Neural cell (in vitro differentiated cells): ENCODE measurements at regions not wholly inside any gene's neighbourhood (a gene's known extent, or its start where the extent isn't known, plus 50 kb on each side); places are given as distances from the start of the nearest gene placed in this dataset.

Experiments used
- H2AFZ ChIP-seq: fragments of 200-600, 300-800 bp; sonication (generic), shearing (Covaris generic); 2 replicates; pipeline ENCODE4 v1.6.0; 2014; ENCODE audit warnings: low read depth, mild to moderate bottlenecking, antibody characterized with exemption, low read length, moderate library complexity
- H3F3A ChIP-seq: fragments of 200-600 bp; shearing (Covaris generic); 2 replicates; pipeline ENCODE4 v1.6.1; 2016; ENCODE audit warnings: mild to moderate bottlenecking, moderate library complexity, mixed read lengths, antibody characterized with exemption, low read length; ENCODE audit not compliant: insufficient read depth, poor library complexity, severe bottlenecking
- H3K27ac ChIP-seq: fragments of 200-600, 300-800 bp; sonication (generic), shearing (Covaris generic); 2 replicates; pipeline ENCODE4 v1.5.1; 2014; ENCODE audit warnings: mild to moderate bottlenecking, low read length, moderate library complexity
- H3K27me3 ChIP-seq: fragments of 300-800, 200-600 bp; sonication (generic), shearing (Covaris generic); 2 replicates; pipeline ENCODE4 v1.6.0; 2014; ENCODE audit warnings: mild to moderate bottlenecking, low read depth, low read length, moderate library complexity; ENCODE audit not compliant: insufficient read depth
- H3K36me3 ChIP-seq: fragments of 300-800, 200-600 bp; sonication (generic), shearing (Covaris generic); 2 replicates; pipeline ENCODE4 v1.5.1; 2014; ENCODE audit warnings: mild to moderate bottlenecking, antibody characterized with exemption, low read length, moderate library complexity; ENCODE audit not compliant: insufficient read depth
- H3K4me2 ChIP-seq: fragments of 300-800, 200-600 bp; sonication (generic), shearing (Covaris generic); 2 replicates; pipeline ENCODE4 v1.6.0; 2014; ENCODE audit warnings: mild to moderate bottlenecking, low read length
- H3K4me3 ChIP-seq: fragments of 300-800, 200-600 bp; sonication (generic), shearing (Covaris generic); 2 replicates; pipeline ENCODE4 v1.5.1; 2014; ENCODE audit warnings: mild to moderate bottlenecking, low read length, moderate library complexity
- H3K79me2 ChIP-seq: fragments of 200-600 bp; shearing (Covaris generic); replicated peaks from 2 replicates; pipeline ENCODE4 v1.6.0; 2014; ENCODE audit warnings: mild to moderate bottlenecking, low read length, moderate library complexity; ENCODE audit not compliant: insufficient read depth
- H3K9ac ChIP-seq: fragments of 300-800, 200-600 bp; sonication (generic), shearing (Covaris generic); 2 replicates; pipeline ENCODE4 v1.6.1; 2016; ENCODE audit warnings: mild to moderate bottlenecking, low read length, mixed read lengths
- H3K9me2 ChIP-seq: fragments of 200-600 bp; shearing (Covaris generic); 2 replicates; pipeline ENCODE4 v1.6.1; 2016; ENCODE audit warnings: mild to moderate bottlenecking, low read length, mixed read lengths; ENCODE audit not compliant: insufficient read depth
- H3K9me3 ChIP-seq: fragments of 200-600, 300-800 bp; sonication (generic), shearing (Covaris generic); 2 replicates; pipeline ENCODE4 v1.6.1; 2016; ENCODE audit warnings: mild to moderate bottlenecking, mixed run types, low read length, moderate library complexity, mixed read lengths
- H4K20me1 ChIP-seq: fragments of 200-600 bp; shearing (Covaris generic); 2 replicates; pipeline ENCODE4 v1.6.1; 2016; ENCODE audit warnings: mild to moderate bottlenecking, mixed run types; ENCODE audit not compliant: insufficient read depth
- EZH2 ChIP-seq: fragments of 200-600, 300-800 bp; shearing (Covaris generic), sonication (generic); IDR thresholded peaks from 2 replicates; pipeline ENCODE4 v1.6.1; 2014; ENCODE audit warnings: antibody characterized with exemption, low read length, borderline replicate concordance, mild to moderate bottlenecking; ENCODE audit not compliant: insufficient read depth, poor library complexity, severe bottlenecking
- POLR2AphosphoS5 ChIP-seq: IDR thresholded peaks from 2 replicates; pipeline ENCODE4 v1.6.1; 2012
- RAD21 ChIP-seq: fragments of 450-650 bp; conservative IDR thresholded peaks from 2 replicates; pipeline ENCODE4 v1.6.1; 2014; ENCODE audit warnings: antibody characterized with exemption, mild to moderate bottlenecking, moderate library complexity
- SMC3 ChIP-seq: fragments of 450-650 bp; conservative IDR thresholded peaks from 2 replicates; pipeline ENCODE4 v1.6.1; 2014; ENCODE audit warnings: antibody characterized with exemption, mild to moderate bottlenecking, moderate library complexity; ENCODE audit not compliant: poor library complexity
- TAF1 ChIP-seq: IDR thresholded peaks from 2 replicates; pipeline ENCODE4 v1.6.1; 2012; ENCODE audit warnings: low read depth
- TF ChIP-seq, protein P1 (sequence below): IDR thresholded peaks from 2 replicates; pipeline ENCODE4 v1.6.1; 2012; ENCODE audit warnings: borderline replicate concordance
- TF ChIP-seq, protein P2 (sequence below): fragments of 450-650 bp; IDR thresholded peaks from 2 replicates; pipeline ENCODE4 v1.5.1; 2014; ENCODE audit warnings: antibody characterized with exemption, mild to moderate bottlenecking, moderate library complexity; ENCODE audit not compliant: poor library complexity, severe bottlenecking

DNA sequence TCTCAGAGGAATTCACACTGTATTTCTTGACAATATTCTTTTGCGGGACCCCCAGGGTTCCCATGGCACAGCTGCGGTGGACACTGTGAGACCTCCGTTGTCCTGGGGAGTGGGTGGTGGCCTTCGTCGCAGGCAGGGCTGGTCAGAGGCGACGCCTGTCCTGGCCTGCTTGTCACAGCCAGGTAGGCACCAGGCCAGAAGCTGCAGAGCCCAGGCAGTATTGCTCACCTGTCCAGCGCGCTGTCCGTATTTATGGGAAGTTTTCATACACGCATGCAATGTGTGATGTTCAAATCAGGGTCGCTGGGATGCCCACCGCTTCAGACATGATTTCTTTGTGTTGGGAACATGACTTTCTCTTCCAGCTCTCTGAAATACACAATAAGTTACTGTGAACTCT is 126.6 kb downstream of the RTP5 start:
- H3K27ac ChIP-seq: no peak overlapping the region
- H3K4me3 ChIP-seq: no peak overlapping the region
- H3K4me2 ChIP-seq: no peak overlapping the region
- H3K9me3 ChIP-seq: no peaks in the 10 kb centered on the region
- no peaks in the 10 kb centered on the region for H3K36me3 ChIP-seq
- no peaks in the 10 kb centered on the region for H3F3A ChIP-seq
- no peaks in the 10 kb centered on the region for H4K20me1 ChIP-seq
- no peak overlapping the region for H2AFZ ChIP-seq
- no peaks in the 10 kb centered on the region for H3K9me2 ChIP-seq
- no peak overlapping the region for H3K9ac ChIP-seq
- TF ChIP-seq SMC3: no peak
- TF ChIP-seq, protein P1, sequence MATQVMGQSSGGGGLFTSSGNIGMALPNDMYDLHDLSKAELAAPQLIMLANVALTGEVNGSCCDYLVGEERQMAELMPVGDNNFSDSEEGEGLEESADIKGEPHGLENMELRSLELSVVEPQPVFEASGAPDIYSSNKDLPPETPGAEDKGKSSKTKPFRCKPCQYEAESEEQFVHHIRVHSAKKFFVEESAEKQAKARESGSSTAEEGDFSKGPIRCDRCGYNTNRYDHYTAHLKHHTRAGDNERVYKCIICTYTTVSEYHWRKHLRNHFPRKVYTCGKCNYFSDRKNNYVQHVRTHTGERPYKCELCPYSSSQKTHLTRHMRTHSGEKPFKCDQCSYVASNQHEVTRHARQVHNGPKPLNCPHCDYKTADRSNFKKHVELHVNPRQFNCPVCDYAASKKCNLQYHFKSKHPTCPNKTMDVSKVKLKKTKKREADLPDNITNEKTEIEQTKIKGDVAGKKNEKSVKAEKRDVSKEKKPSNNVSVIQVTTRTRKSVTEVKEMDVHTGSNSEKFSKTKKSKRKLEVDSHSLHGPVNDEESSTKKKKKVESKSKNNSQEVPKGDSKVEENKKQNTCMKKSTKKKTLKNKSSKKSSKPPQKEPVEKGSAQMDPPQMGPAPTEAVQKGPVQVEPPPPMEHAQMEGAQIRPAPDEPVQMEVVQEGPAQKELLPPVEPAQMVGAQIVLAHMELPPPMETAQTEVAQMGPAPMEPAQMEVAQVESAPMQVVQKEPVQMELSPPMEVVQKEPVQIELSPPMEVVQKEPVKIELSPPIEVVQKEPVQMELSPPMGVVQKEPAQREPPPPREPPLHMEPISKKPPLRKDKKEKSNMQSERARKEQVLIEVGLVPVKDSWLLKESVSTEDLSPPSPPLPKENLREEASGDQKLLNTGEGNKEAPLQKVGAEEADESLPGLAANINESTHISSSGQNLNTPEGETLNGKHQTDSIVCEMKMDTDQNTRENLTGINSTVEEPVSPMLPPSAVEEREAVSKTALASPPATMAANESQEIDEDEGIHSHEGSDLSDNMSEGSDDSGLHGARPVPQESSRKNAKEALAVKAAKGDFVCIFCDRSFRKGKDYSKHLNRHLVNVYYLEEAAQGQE: no peak
- no peak for TF ChIP-seq EZH2
- TF ChIP-seq, protein P2, sequence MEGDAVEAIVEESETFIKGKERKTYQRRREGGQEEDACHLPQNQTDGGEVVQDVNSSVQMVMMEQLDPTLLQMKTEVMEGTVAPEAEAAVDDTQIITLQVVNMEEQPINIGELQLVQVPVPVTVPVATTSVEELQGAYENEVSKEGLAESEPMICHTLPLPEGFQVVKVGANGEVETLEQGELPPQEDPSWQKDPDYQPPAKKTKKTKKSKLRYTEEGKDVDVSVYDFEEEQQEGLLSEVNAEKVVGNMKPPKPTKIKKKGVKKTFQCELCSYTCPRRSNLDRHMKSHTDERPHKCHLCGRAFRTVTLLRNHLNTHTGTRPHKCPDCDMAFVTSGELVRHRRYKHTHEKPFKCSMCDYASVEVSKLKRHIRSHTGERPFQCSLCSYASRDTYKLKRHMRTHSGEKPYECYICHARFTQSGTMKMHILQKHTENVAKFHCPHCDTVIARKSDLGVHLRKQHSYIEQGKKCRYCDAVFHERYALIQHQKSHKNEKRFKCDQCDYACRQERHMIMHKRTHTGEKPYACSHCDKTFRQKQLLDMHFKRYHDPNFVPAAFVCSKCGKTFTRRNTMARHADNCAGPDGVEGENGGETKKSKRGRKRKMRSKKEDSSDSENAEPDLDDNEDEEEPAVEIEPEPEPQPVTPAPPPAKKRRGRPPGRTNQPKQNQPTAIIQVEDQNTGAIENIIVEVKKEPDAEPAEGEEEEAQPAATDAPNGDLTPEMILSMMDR: no peak
- no peak for TF ChIP-seq TAF1
- no peak for TF ChIP-seq POLR2AphosphoS5
- no peaks in the 10 kb centered on the region for H3K27me3 ChIP-seq
- H3K79me2 ChIP-seq: no peaks in the 10 kb centered on the region

DNA sequence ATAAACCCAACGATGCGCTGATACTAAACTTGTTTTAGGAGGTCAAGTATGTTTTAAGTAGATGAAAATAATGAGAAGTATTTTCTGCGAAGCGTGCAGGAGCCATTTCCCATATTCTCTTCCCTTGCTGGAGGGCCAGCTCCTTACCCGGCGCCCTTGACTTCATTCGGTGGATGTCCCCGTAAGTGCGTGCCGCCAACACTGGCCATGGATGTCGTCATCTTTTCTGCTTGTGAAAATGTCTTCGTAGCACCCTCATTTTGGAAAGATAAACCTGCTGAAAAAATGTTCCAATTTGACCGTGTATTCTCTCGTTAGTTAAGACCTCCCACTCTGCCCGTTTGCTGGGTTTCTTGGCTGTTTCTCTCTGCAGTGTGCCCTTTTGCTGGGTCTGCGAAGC is 127.5 kb downstream of the RTP5 start:
- Histone ChIP-seq H3K9me3 (no peaks in the 10 kb centered on the region), H2AFZ (no peak overlapping the region), H4K20me1 (no peaks in the 10 kb centered on the region), H3K27me3 (no peaks in the 10 kb centered on the region), H3F3A (no peaks in the 10 kb centered on the region), H3K4me2 (no peak overlapping the region), H3K4me3 (no peak overlapping the region), H3K79me2 (no peaks in the 10 kb centered on the region), H3K27ac (no peak overlapping the region), H3K36me3 (no peaks in the 10 kb centered on the region), H3K9me2 (no peaks in the 10 kb centered on the region), H3K9ac (no peak overlapping the region)
- TF ChIP-seq TAF1 (no peak), RAD21 (no peak), POLR2AphosphoS5 (no peak), SMC3 (no peak), EZH2 (no peak)
- TF ChIP-seq, protein P2: no peak
